ENCODE measurements at regions not wholly inside any gene's neighbourhood (a gene's known extent, or its start where the extent isn't known, plus 50 kb on each side); places are given as distances from the start of the nearest gene placed in this dataset.

- no peak for TF ChIP-seq CTCF (IDR thresholded peaks at IDR 0.05; ENCODE audit: insufficient read depth, low read depth, low read length)
- no peak for DNase-seq (ENCODE audit: low read depth)
- H3K27me3 ChIP-seq (ENCODE audit: control insufficient read depth, insufficient read depth, low read length) = no peaks in the 10 kb centered on the region
- CTCF ChIA-PET = interaction anchor here (1.0 to 1.7 kb wide), 4 partner anchors 18 to 343 kb away, joined by 4 to 8 read pairs (median 5); no protein-coding TSS in a partner anchor
- no peaks in the 10 kb centered on the region for H3K36me3 ChIP-seq (ENCODE audit: control insufficient read depth, insufficient read depth, low read length)
- H3K4me3 ChIP-seq (ENCODE audit: low read depth, low read length) = no peak overlapping the region
- POLR2A ChIA-PET = interaction anchor here (2.2 kb wide), 1 partner anchor 77 kb away, joined by 8 read pairs; no protein-coding TSS in a partner anchor
Observed at GRCh38 chr11:10386361-10386760, 68.7 kb upstream of the AMPD3 start.

GRCh38 chr11:10386861-10387205, 68.2 kb upstream of the AMPD3 start:
- ChIA-PET POLR2A (interaction anchor here (0.5 to 2.2 kb wide), 4 partner anchors 74 to 1572 kb away, joined by 3 to 8 read pairs (median 4); no protein-coding TSS in a partner anchor), CTCF (interaction anchor here (0.7 to 2.0 kb wide), 8 partner anchors 10 to 342 kb away, joined by 3 to 10 read pairs (median 4); no protein-coding TSS in a partner anchor)
- Histone ChIP-seq H3K4me3 (ENCODE audit: low read depth, low read length) (no peak overlapping the region), H3K36me3 (ENCODE audit: control insufficient read depth, insufficient read depth, low read length) (no peaks in the 10 kb centered on the region), H3K27me3 (ENCODE audit: control insufficient read depth, insufficient read depth, low read length) (no peaks in the 10 kb centered on the region)
- no peak for DNase-seq (ENCODE audit: low read depth)
- no peak for TF ChIP-seq CTCF (IDR thresholded peaks at IDR 0.05; ENCODE audit: insufficient read depth, low read depth, low read length)

GRCh38 chr11:10387206-10388083, 67.6 kb upstream of the AMPD3 start:
- ChIA-PET CTCF (interaction anchor here (0.7 to 2.0 kb wide), 10 partner anchors 9 to 83 kb away, joined by 3 to 10 read pairs (median 4); no protein-coding TSS in a partner anchor), POLR2A (interaction anchor here (0.5 to 2.2 kb wide), 8 partner anchors 31 to 1573 kb away, joined by 3 to 8 read pairs (median 3); partner anchors contain the start of gene ADM)
- DNase-seq (ENCODE audit: low read depth) = peak; percentile 96
- Histone ChIP-seq H3K27me3 (ENCODE audit: control insufficient read depth, insufficient read depth, low read length) (no peaks in the 10 kb centered on the region), H3K4me3 (ENCODE audit: low read depth, low read length) (no peak overlapping the region), H3K36me3 (ENCODE audit: control insufficient read depth, insufficient read depth, low read length) (no peaks in the 10 kb centered on the region)
- TF ChIP-seq CTCF (IDR thresholded peaks at IDR 0.05; ENCODE audit: insufficient read depth, low read depth, low read length) = no peak

- Histone ChIP-seq H3K4me3 (ENCODE audit: low read depth, low read length) (no peak overlapping the region), H3K27me3 (ENCODE audit: control insufficient read depth, insufficient read depth, low read length) (no peaks in the 10 kb centered on the region), H3K36me3 (ENCODE audit: control insufficient read depth, insufficient read depth, low read length) (no peaks in the 10 kb centered on the region)
- TF ChIP-seq CTCF (IDR thresholded peaks at IDR 0.05; ENCODE audit: insufficient read depth, low read depth, low read length) = no peak
- CTCF ChIA-PET = interaction anchor here (1.0 to 2.0 kb wide), 9 partner anchors 9 to 349 kb away, joined by 3 to 10 read pairs (median 3); no protein-coding TSS in a partner anchor
- POLR2A ChIA-PET = interaction anchor here (0.6 kb wide), 1 partner anchor 83 kb away, joined by 3 read pairs; the partner anchor contains the start of gene ADM
- no peak for DNase-seq (ENCODE audit: low read depth)
Observed at GRCh38 chr11:10388101-10388500, 67.0 kb upstream of the AMPD3 start.

GRCh38 chr11:10388574-10388973, 66.5 kb upstream of the AMPD3 start:
- no peaks in the 10 kb centered on the region for H3K36me3 ChIP-seq (ENCODE audit: control insufficient read depth, insufficient read depth, low read length)
- no peak for TF ChIP-seq CTCF (IDR thresholded peaks at IDR 0.05; ENCODE audit: insufficient read depth, low read depth, low read length)
- ChIA-PET CTCF (interaction anchor here (0.6 to 2.0 kb wide), 8 partner anchors 9 to 348 kb away, joined by 3 to 10 read pairs (median 3); no protein-coding TSS in a partner anchor), POLR2A (interaction anchor here (0.6 kb wide), 1 partner anchor 84 kb away, joined by 3 read pairs; the partner anchor contains the start of gene ADM)
- no peak for DNase-seq (ENCODE audit: low read depth)
- no peaks in the 10 kb centered on the region for H3K27me3 ChIP-seq (ENCODE audit: control insufficient read depth, insufficient read depth, low read length)
- no peak overlapping the region for H3K4me3 ChIP-seq (ENCODE audit: low read depth, low read length)
